Body of pancreas (tissue), 4 donors: ENCODE measurements at regions not wholly inside any gene's neighbourhood (a gene's known extent, or its start where the extent isn't known, plus 50 kb on each side); places are given as distances from the start of the nearest gene placed in this dataset.

ENCODE experiments used
- CTCF ChIP-seq, 7 experiments: fragments of 450-650 bp in 4 of 7; fragments of 200-600 bp in 3 of 7; sonication (generic) in 3 of 7; IDR thresholded peaks; one replicate each; pipeline ENCODE4 v1.5.1; 2016 to 2019; ENCODE audit warnings: antibody characterized with exemption in 7 of 7
- POLR2A ChIP-seq, 3 donors: fragments of 450-650 bp; IDR thresholded peaks; one replicate each; pipeline ENCODE4 v1.6.1; 2016; ENCODE audit warnings: antibody characterized with exemption in 3 of 3, mild to moderate bottlenecking in 2 of 3

GRCh38 chr2:226233388-226233787 lies 566.2 kb downstream of the IRS1 start:
- TF ChIP-seq CTCF (IDR thresholded peaks at IDR 0.05) (no peak), POLR2A (IDR thresholded peaks at IDR 0.05) (no peak)
